GM20000 (cell line): ENCODE measurements at regions not wholly inside any gene's neighbourhood (a gene's known extent, or its start where the extent isn't known, plus 50 kb on each side); places are given as distances from the start of the nearest gene placed in this dataset.

Source experiments
- DNase-seq: peaks from one replicate; pipeline ENCODE4 v3.0.0; 2012; ENCODE audit warnings: low spot score
- CTCF ChIP-seq: IDR thresholded peaks from 2 replicates; pipeline ENCODE4 v1.5.1; 2012; ENCODE audit warnings: mild to moderate bottlenecking, control low read depth; ENCODE audit errors: extremely low read depth, missing control alignments

DNA sequence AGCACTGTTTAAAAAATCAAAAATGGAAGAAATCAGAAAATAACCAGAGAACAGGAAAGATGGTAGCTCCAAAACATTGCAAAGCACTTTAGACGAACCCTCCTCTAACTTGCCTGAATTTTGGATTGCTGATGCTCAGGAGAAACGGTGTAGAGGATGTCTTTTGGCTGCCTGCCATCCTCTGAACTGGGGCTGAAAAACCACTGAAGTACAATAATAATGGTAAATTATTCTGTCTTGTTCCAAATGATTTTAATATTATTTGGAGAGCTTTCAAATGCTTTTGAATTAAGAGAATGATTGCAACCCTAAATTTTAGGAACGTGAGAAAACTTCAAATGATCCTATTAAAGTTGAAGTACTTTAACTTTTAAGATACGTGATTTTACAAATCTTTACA lies 167.3 kb upstream of the SLC13A1 start:
- TF ChIP-seq CTCF = no peak

GRCh38 chr7:123366626-123367025 lies 166.9 kb upstream of the SLC13A1 start:
- DNase-seq = no peak
- TF ChIP-seq CTCF = no peak

More for the DNA sequence above, 167.3 kb upstream of the SLC13A1 start:
- DNase-seq = no peak

- no peak for DNase-seq
- TF ChIP-seq CTCF = no peak
These were observed 160.9 kb upstream of the SLC13A1 start for GRCh38 chr7:123360631-123361030.

- no peak for DNase-seq
- TF ChIP-seq CTCF = no peak
These were observed 155.9 kb upstream of the SLC13A1 start for GRCh38 chr7:123355576-123356190.

GRCh38 chr7:123352973-123353372 lies 153.2 kb upstream of the SLC13A1 start:
- no peak for DNase-seq

DNA sequence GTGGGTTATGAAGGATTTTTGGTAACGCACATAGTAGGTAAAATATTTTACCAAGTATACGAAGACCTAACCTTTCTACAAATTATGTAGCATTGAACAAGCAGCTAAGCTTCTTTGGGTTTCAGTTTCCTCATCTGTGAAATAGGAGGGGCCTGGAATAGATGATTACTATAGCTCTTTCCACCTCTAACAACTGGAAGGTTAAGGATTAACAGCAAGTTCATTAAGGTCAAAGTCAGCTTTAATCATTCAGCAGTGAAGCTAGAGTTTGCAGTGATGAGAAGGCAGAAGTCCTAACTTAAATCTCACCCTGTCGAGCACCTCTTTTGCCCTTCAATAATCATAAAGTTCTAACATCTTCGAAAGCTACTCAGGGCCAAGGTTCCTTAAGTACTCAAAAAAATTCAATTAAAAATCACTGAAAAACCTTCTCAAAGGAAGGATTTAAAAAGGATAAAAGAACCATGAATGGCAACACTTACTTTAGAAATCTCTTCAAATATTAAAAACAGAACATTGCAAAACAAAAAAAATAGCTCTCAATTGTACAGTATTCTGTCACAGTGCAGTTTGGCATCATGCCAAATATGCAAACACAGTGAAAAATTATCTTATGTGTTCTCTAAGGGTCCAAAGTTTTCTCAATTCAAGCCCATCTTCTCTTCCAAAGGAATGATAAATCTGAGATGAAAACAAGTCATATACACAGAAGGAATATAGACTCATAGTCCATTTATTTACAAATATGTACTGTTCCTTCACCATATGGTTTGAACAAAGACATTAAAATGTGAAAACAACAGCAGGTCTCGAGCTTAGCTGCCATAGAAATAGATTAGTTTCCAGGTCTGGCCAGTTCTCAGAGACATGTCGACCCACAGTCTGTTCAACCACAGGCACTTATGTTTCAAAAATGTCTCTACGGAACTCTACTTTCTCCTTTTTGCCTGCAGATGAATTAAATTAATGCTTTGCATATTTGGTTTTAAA lies 152.0 kb upstream of the SLC13A1 start:
- no peak for TF ChIP-seq CTCF
- no peak for DNase-seq

More at GRCh38 chr7:123352973-123353372, 153.2 kb upstream of the SLC13A1 start:
- TF ChIP-seq CTCF = no peak

GRCh38 chr7:123351027-123351426 lies 151.3 kb upstream of the SLC13A1 start:
- no peak for TF ChIP-seq CTCF
- DNase-seq = no peak
